ENCODE measurements at regions not wholly inside any gene's neighbourhood (a gene's known extent, or its start where the extent isn't known, plus 50 kb on each side); places are given as distances from the start of the nearest gene placed in this dataset.

GRCh38 chr4:129603241-129603931 lies 507.4 kb downstream of the C4orf33 start:
- ATAC-seq, result no peak
- no peak for FAIRE-seq
- Histone ChIP-seq H3K4me3 (no peak overlapping the region), H3K27ac (no peak overlapping the region), H3K4me1 (no peaks in the 10 kb centered on the region), H3K4me2 (no peak overlapping the region), H3K9me3 (no peaks in the 10 kb centered on the region)
- no peak for TF ChIP-seq EHF (CRISPR knock-in tag; IDR thresholded peaks at IDR 0.05)
- no peak for TF ChIP-seq SREBF2 (IDR thresholded peaks at IDR 0.05)
- no peak for TF ChIP-seq CBX8 (IDR thresholded peaks at IDR 0.05)
- WGBS (ENCODE audit: missing lambda C conversion rate), result 26% methylated on average over 4 of the region's 4 CpGs
- CTCF ChIA-PET, result no interaction called here
- no peak for DNase-seq (ENCODE audit: low read depth in 1 of 2, low spot score in 1 of 2)
- POLR2A ChIA-PET, result no interaction called here

- ATAC-seq (no peak), FAIRE-seq (no peak), DNase-seq (ENCODE audit: low read depth in 1 of 2, low spot score in 1 of 2) (no peak)
- Histone ChIP-seq H3K4me1 (no peaks in the 10 kb centered on the region), H3K27ac (no peak overlapping the region), H3K4me2 (no peak overlapping the region), H3K4me3 (no peak overlapping the region), H3K9me3 (no peaks in the 10 kb centered on the region)
- WGBS (ENCODE audit: missing lambda C conversion rate), result 0% methylated on average over 1 of the region's 1 CpG
- ChIA-PET CTCF (no interaction called here), POLR2A (no interaction called here)
- no peak for TF ChIP-seq SREBF2 (IDR thresholded peaks at IDR 0.05)
- no peak for TF ChIP-seq MYC (IDR thresholded peaks at IDR 0.05; ENCODE audit: borderline replicate concordance, low read length)
- TF ChIP-seq ZFP36 (IDR thresholded peaks at IDR 0.05; ENCODE audit: borderline replicate concordance, partially characterized antibody), result no peak
- TF ChIP-seq BCL3 (IDR thresholded peaks at IDR 0.05), result no peak
- no peak for TF ChIP-seq BHLHE40 (IDR thresholded peaks at IDR 0.05; ENCODE audit: low read depth, low read length)
- no peak for TF ChIP-seq FOXS1 (CRISPR knock-in tag; IDR thresholded peaks at IDR 0.05)
- no peak for TF ChIP-seq ZC3H11A (IDR thresholded peaks at IDR 0.05)
- TF ChIP-seq CBX2 (IDR thresholded peaks at IDR 0.05; ENCODE audit: borderline replicate concordance, low read depth), result no peak
- TF ChIP-seq ZNF302 (CRISPR knock-in tag; IDR thresholded peaks at IDR 0.05), result no peak
- TF ChIP-seq NR3C1 (IDR thresholded peaks at IDR 0.05), result no peak
- no peak for TF ChIP-seq KDM1A (IDR thresholded peaks at IDR 0.05; ENCODE audit: low read depth)
Measured at GRCh38 chr4:129604632-129605255, 508.8 kb downstream of the C4orf33 start.

- Histone ChIP-seq H3K9me3 (no peaks in the 10 kb centered on the region), H3K4me2 (no peak overlapping the region), H3K4me3 (no peak overlapping the region), H3K27ac (no peak overlapping the region), H3K4me1 (no peaks in the 10 kb centered on the region)
- ChIA-PET POLR2A (no interaction called here), CTCF (no interaction called here)
- DNase-seq (ENCODE audit: low read depth in 1 of 2, low spot score in 1 of 2) (no peak), ATAC-seq (no peak), FAIRE-seq (no peak)
- 2% methylated on average over 3 of the region's 3 CpGs for WGBS (ENCODE audit: missing lambda C conversion rate)
- TF ChIP-seq ELK1 (IDR thresholded peaks at IDR 0.05; ENCODE audit: low read depth, low read length) (no peak), FOXS1 (CRISPR knock-in tag; IDR thresholded peaks at IDR 0.05) (no peak), KDM5A (IDR thresholded peaks at IDR 0.05) (no peak), RNF2 (IDR thresholded peaks at IDR 0.05; ENCODE audit: borderline replicate concordance, low read depth) (no peak), MAX (IDR thresholded peaks at IDR 0.05) (no peak), RARB (CRISPR knock-in tag; IDR thresholded peaks at IDR 0.05) (no peak), POLR2A (IDR thresholded peaks at IDR 0.05; ENCODE audit: low read length) (no peak), HOXB13 (CRISPR knock-in tag; IDR thresholded peaks at IDR 0.05; ENCODE audit: low read depth) (no peak), MYC (IDR thresholded peaks at IDR 0.05; ENCODE audit: borderline replicate concordance, low read length) (no peak), ESRRA (IDR thresholded peaks at IDR 0.05; ENCODE audit: borderline replicate concordance, low read length) (no peak), REST (IDR thresholded peaks at IDR 0.05) (no peak), MAFK (IDR thresholded peaks at IDR 0.05; ENCODE audit: partially characterized antibody) (no peak), HOXA7 (CRISPR knock-in tag; IDR thresholded peaks at IDR 0.05) (no peak), RFX5 (IDR thresholded peaks at IDR 0.05) (no peak), ZSCAN20 (CRISPR knock-in tag; IDR thresholded peaks at IDR 0.05) (no peak), TP53 (CRISPR knock-in tag; IDR thresholded peaks at IDR 0.05) (no peak), FOSL2 (IDR thresholded peaks at IDR 0.05) (no peak), FOSL2 (CRISPR knock-in tag; IDR thresholded peaks at IDR 0.05) (no peak)
Measured at GRCh38 chr4:129614611-129615010, 518.7 kb downstream of the C4orf33 start.

Measured in A549 (cell line).